ENCODE measurements at regions not wholly inside any gene's neighbourhood (a gene's known extent, or its start where the extent isn't known, plus 50 kb on each side); places are given as distances from the start of the nearest gene placed in this dataset.
"Not testable (repeated sequence)": the region's sequence is repeated elsewhere in the genome, so short reads cannot be mapped to it uniquely, and the experiment has no call there.

- CTCF ChIA-PET = no interaction called here
- POLR2A ChIA-PET = no interaction called here
- TF ChIP-seq L3MBTL2 (conservative IDR thresholded peaks at IDR 0.05) = no peak
- TF ChIP-seq NFRKB (IDR thresholded peaks at IDR 0.05) = no peak
- no peak for TF ChIP-seq CTBP1 (IDR thresholded peaks at IDR 0.05; ENCODE audit: borderline replicate concordance)
- no peak for TF ChIP-seq LEF1 (IDR thresholded peaks at IDR 0.05; ENCODE audit: borderline replicate concordance)
- TF ChIP-seq TARDBP (IDR thresholded peaks at IDR 0.05) = no peak
- TF ChIP-seq FOXA1 (IDR thresholded peaks at IDR 0.05) = no peak
- no peak for TF ChIP-seq ARNT (IDR thresholded peaks at IDR 0.05)
- no peak for TF ChIP-seq SP1 (IDR thresholded peaks at IDR 0.05)
- DNase-seq (ENCODE audit: extremely low spot score) = no peak
Measured at GRCh38 chr14:45893127-45893526, 640.1 kb upstream of the MIS18BP1 start.

GRCh38 chr14:45891417-45892080 lies 638.5 kb upstream of the MIS18BP1 start:
- ChIA-PET CTCF (no interaction called here), POLR2A (no interaction called here)
- peak; percentile 16 for DNase-seq (ENCODE audit: extremely low spot score)
- TF ChIP-seq SUZ12 (IDR thresholded peaks at IDR 0.05) (no peak), ZNF384 (IDR thresholded peaks at IDR 0.05) (no peak), TARDBP (IDR thresholded peaks at IDR 0.05) (no peak), L3MBTL2 (conservative IDR thresholded peaks at IDR 0.05) (no peak), PKNOX1 (IDR thresholded peaks at IDR 0.05) (no peak), ELF4 (IDR thresholded peaks at IDR 0.05) (no peak), FOXK2 (IDR thresholded peaks at IDR 0.05) (no peak), CTBP1 (IDR thresholded peaks at IDR 0.05; ENCODE audit: borderline replicate concordance) (no peak), FOXM1 (IDR thresholded peaks at IDR 0.05; ENCODE audit: borderline replicate concordance) (no peak), SP1 (IDR thresholded peaks at IDR 0.05) (no peak), NFRKB (IDR thresholded peaks at IDR 0.05) (no peak)

- not testable (repeated sequence) for DNase-seq (ENCODE audit: extremely low spot score)
Measured at GRCh38 chr14:45888766-45889285, 635.8 kb upstream of the MIS18BP1 start.

GRCh38 chr14:45877981-45878380 lies 625.0 kb upstream of the MIS18BP1 start:
- CTCF ChIA-PET = no interaction called here
- POLR2A ChIA-PET = no interaction called here
- TF ChIP-seq ARNT (IDR thresholded peaks at IDR 0.05) (no peak), FOXM1 (IDR thresholded peaks at IDR 0.05; ENCODE audit: borderline replicate concordance) (no peak), CTBP1 (IDR thresholded peaks at IDR 0.05; ENCODE audit: borderline replicate concordance) (no peak), PKNOX1 (IDR thresholded peaks at IDR 0.05) (no peak), FOXA1 (IDR thresholded peaks at IDR 0.05) (no peak), TARDBP (IDR thresholded peaks at IDR 0.05) (no peak), NFRKB (IDR thresholded peaks at IDR 0.05) (no peak), HDGF (IDR thresholded peaks at IDR 0.05; ENCODE audit: borderline replicate concordance) (no peak), BHLHE40 (IDR thresholded peaks at IDR 0.05; ENCODE audit: borderline replicate concordance) (no peak), L3MBTL2 (conservative IDR thresholded peaks at IDR 0.05) (no peak), ELF4 (IDR thresholded peaks at IDR 0.05) (no peak), SP1 (IDR thresholded peaks at IDR 0.05) (no peak), LEF1 (IDR thresholded peaks at IDR 0.05; ENCODE audit: borderline replicate concordance) (no peak), FOXK2 (IDR thresholded peaks at IDR 0.05) (no peak)
- DNase-seq (ENCODE audit: extremely low spot score) = no peak

More at GRCh38 chr14:45888766-45889285, 635.8 kb upstream of the MIS18BP1 start:
- CTCF ChIA-PET, POLR2A ChIA-PET: not testable (repeated sequence)

- no peak for TF ChIP-seq NFRKB (IDR thresholded peaks at IDR 0.05)
- no peak for TF ChIP-seq ELF4 (IDR thresholded peaks at IDR 0.05)
- TF ChIP-seq SUZ12 (IDR thresholded peaks at IDR 0.05) = no peak
- no peak for TF ChIP-seq ZNF384 (IDR thresholded peaks at IDR 0.05)
- TF ChIP-seq BHLHE40 (IDR thresholded peaks at IDR 0.05; ENCODE audit: borderline replicate concordance) = no peak
- TF ChIP-seq TARDBP (IDR thresholded peaks at IDR 0.05) = no peak
- TF ChIP-seq HDGF (IDR thresholded peaks at IDR 0.05; ENCODE audit: borderline replicate concordance) = no peak
- no peak for TF ChIP-seq FOXM1 (IDR thresholded peaks at IDR 0.05; ENCODE audit: borderline replicate concordance)
- TF ChIP-seq SP1 (IDR thresholded peaks at IDR 0.05) = no peak
- TF ChIP-seq FOXA1 (IDR thresholded peaks at IDR 0.05) = no peak
- no peak for TF ChIP-seq LEF1 (IDR thresholded peaks at IDR 0.05; ENCODE audit: borderline replicate concordance)
- DNase-seq (ENCODE audit: extremely low spot score) = no peak
- ChIA-PET POLR2A (no interaction called here), CTCF (interaction anchor here (0.6 kb wide), 1 partner anchor 16 kb away, joined by 4 read pairs; no protein-coding TSS in a partner anchor)
Measured at GRCh38 chr14:45868863-45869262, 615.9 kb upstream of the MIS18BP1 start.

GRCh38 chr14:45868377-45868776 lies 615.4 kb upstream of the MIS18BP1 start:
- CTCF ChIA-PET = no interaction called here
- POLR2A ChIA-PET = no interaction called here
- DNase-seq (ENCODE audit: extremely low spot score) = no peak
- no peak for TF ChIP-seq FOXA1 (IDR thresholded peaks at IDR 0.05)
- no peak for TF ChIP-seq BHLHE40 (IDR thresholded peaks at IDR 0.05; ENCODE audit: borderline replicate concordance)
- no peak for TF ChIP-seq LEF1 (IDR thresholded peaks at IDR 0.05; ENCODE audit: borderline replicate concordance)
- TF ChIP-seq L3MBTL2 (conservative IDR thresholded peaks at IDR 0.05) = no peak
- TF ChIP-seq TARDBP (IDR thresholded peaks at IDR 0.05) = no peak
- no peak for TF ChIP-seq ELF4 (IDR thresholded peaks at IDR 0.05)
- no peak for TF ChIP-seq PKNOX1 (IDR thresholded peaks at IDR 0.05)
- no peak for TF ChIP-seq SP1 (IDR thresholded peaks at IDR 0.05)
- TF ChIP-seq CTBP1 (IDR thresholded peaks at IDR 0.05; ENCODE audit: borderline replicate concordance) = no peak
- no peak for TF ChIP-seq FOXM1 (IDR thresholded peaks at IDR 0.05; ENCODE audit: borderline replicate concordance)
- TF ChIP-seq ARNT (IDR thresholded peaks at IDR 0.05) = no peak
- no peak for TF ChIP-seq HDGF (IDR thresholded peaks at IDR 0.05; ENCODE audit: borderline replicate concordance)
- no peak for TF ChIP-seq NFRKB (IDR thresholded peaks at IDR 0.05)
- no peak for TF ChIP-seq SUZ12 (IDR thresholded peaks at IDR 0.05)
- TF ChIP-seq FOXK2 (IDR thresholded peaks at IDR 0.05) = no peak
- TF ChIP-seq ZNF384 (IDR thresholded peaks at IDR 0.05) = no peak

All from HEK293T (cell line).